HEK293 (cell line): ENCODE measurements at regions not wholly inside any gene's neighbourhood (a gene's known extent, or its start where the extent isn't known, plus 50 kb on each side); places are given as distances from the start of the nearest gene placed in this dataset.

Experiments used
- CTCF ChIA-PET: fragments of 350-600 bp; formaldehyde crosslinking; extraction: SDS; loops from one replicate; lab custom pipeline; 2021; ENCODE audit warnings: antibody characterized with exemption; lab: Yijun Ruan, JAX
- POLR2A ChIA-PET: fragments of 300-600 bp; formaldehyde crosslinking; extraction: SDS; loops from one replicate; lab custom pipeline; 2020; ENCODE audit warnings: antibody characterized with exemption, inconsistent platforms; lab: Yijun Ruan, JAX
- H3K27ac ChIP-seq: fragments of 200-500 bp; sonication (Bioruptor generic); 2 replicates; pipeline ENCODE4 v1.5.1; 2014; ENCODE audit warnings: low read depth, low read length, control low read depth, inconsistent platforms; ENCODE audit errors: extremely low read depth
- H3K36me3 ChIP-seq, 2 experiments: fragments of 200-500 bp in 1 of 2; sonication (Bioruptor generic) in 1 of 2; 1 replicate in 1 of 2; 2 replicates in 1 of 2; pipeline ENCODE4 v1.5.1; 2014 to 2017; ENCODE audit warnings: inconsistent platforms in 2 of 2, low read length in 2 of 2; ENCODE audit not compliant: control insufficient read depth in 2 of 2, insufficient read depth in 1 of 2
- H3K4me1 ChIP-seq: fragments of 200-500 bp; sonication (Bioruptor generic); 2 replicates; pipeline ENCODE4 v1.5.1; 2014; ENCODE audit warnings: mild to moderate bottlenecking, low read length, inconsistent platforms; ENCODE audit not compliant: control insufficient read depth, insufficient read depth
- H3K4me3 ChIP-seq: 2 replicates; pipeline ENCODE4 v1.5.1; 2011; ENCODE audit warnings: low read depth, mild to moderate bottlenecking, control low read depth, low read length, moderate library complexity
- H3K9me3 ChIP-seq: fragments of 200-500 bp; sonication (Bioruptor generic); 2 replicates; pipeline ENCODE4 v1.5.1; 2014; ENCODE audit warnings: low read depth, low read length, inconsistent platforms; ENCODE audit not compliant: control insufficient read depth, insufficient read depth
- FEZF1 ChIP-seq: fragments of 450-650 bp; formaldehyde crosslinking; IDR thresholded peaks from 2 replicates; pipeline ENCODE4 v1.5.1; 2016; ENCODE audit warnings: missing biosample characterization, missing genetic modification characterization
- GLI2 ChIP-seq: fragments of 450-650 bp; formaldehyde crosslinking; IDR thresholded peaks from 2 replicates; pipeline ENCODE4; 2017; ENCODE audit warnings: missing biosample characterization, missing genetic modification characterization, low read depth, borderline replicate concordance
- GLIS1 ChIP-seq: fragments of 450-650 bp; formaldehyde crosslinking; IDR thresholded peaks from 2 replicates; pipeline ENCODE4 v1.5.1; 2016; ENCODE audit warnings: missing biosample characterization, missing genetic modification characterization
- IKZF3 ChIP-seq: fragments of 450-650 bp; IDR thresholded peaks from 2 replicates; pipeline ENCODE4 v1.5.0; 2018; ENCODE audit warnings: missing biosample characterization, mild to moderate bottlenecking, missing genetic modification characterization, moderate library complexity
- PRDM1 ChIP-seq: fragments of 450-650 bp; formaldehyde crosslinking; IDR thresholded peaks from 2 replicates; pipeline ENCODE4; 2016; ENCODE audit warnings: missing biosample characterization, missing genetic modification characterization
- SP3 ChIP-seq: fragments of 450-650 bp; formaldehyde crosslinking; IDR thresholded peaks from 2 replicates; pipeline ENCODE4 v1.5.1; 2016; ENCODE audit warnings: missing biosample characterization, missing genetic modification characterization
- TSHZ1 ChIP-seq: fragments of 450-650 bp; formaldehyde crosslinking; IDR thresholded peaks from 2 replicates; pipeline ENCODE4 v1.5.1; 2016; ENCODE audit warnings: missing biosample characterization, missing genetic modification characterization, borderline replicate concordance
- ZBTB44 ChIP-seq: fragments of 450-650 bp; IDR thresholded peaks from 2 replicates; pipeline ENCODE4 v1.5.1; 2018; ENCODE audit warnings: missing biosample characterization, mild to moderate bottlenecking, missing genetic modification characterization
- ZNF132 ChIP-seq: fragments of 450-650 bp; formaldehyde crosslinking; IDR thresholded peaks from 2 replicates; pipeline ENCODE4 v1.5.1; 2017; ENCODE audit warnings: missing biosample characterization, missing genetic modification characterization, borderline replicate concordance
- ZNF133 ChIP-seq: fragments of 450-650 bp; formaldehyde crosslinking; IDR thresholded peaks from 2 replicates; pipeline ENCODE4 v1.5.1; 2016; ENCODE audit warnings: missing biosample characterization, missing genetic modification characterization
- ZNF146 ChIP-seq: fragments of 450-650 bp; formaldehyde crosslinking; IDR thresholded peaks from 2 replicates; pipeline ENCODE4 v1.5.1; 2016; ENCODE audit warnings: missing biosample characterization, missing genetic modification characterization
- ZNF16 ChIP-seq: fragments of 450-650 bp; formaldehyde crosslinking; IDR thresholded peaks from 2 replicates; pipeline ENCODE4 v1.5.1; 2016; ENCODE audit warnings: low read depth, missing biosample characterization, missing genetic modification characterization
- ZNF214 ChIP-seq: fragments of 450-650 bp; formaldehyde crosslinking; IDR thresholded peaks from 2 replicates; pipeline ENCODE4 v1.5.1; 2017; ENCODE audit warnings: missing biosample characterization, mild to moderate bottlenecking, missing genetic modification characterization, borderline replicate concordance
- ZNF274 ChIP-seq, 2 experiments: fragments of 200-500 bp in 1 of 2; fragments of 450-650 bp in 1 of 2; sonication (Bioruptor generic) in 1 of 2; formaldehyde crosslinking in 1 of 2; IDR thresholded peaks; 2 replicates each; pipeline versions ENCODE4 v1.5.1 to v1.6.1; 2014 to 2016; ENCODE audit warnings: borderline replicate concordance in 1 of 2, inconsistent platforms in 1 of 2, low read length in 1 of 2, missing biosample characterization in 1 of 2, missing genetic modification characterization in 1 of 2
- ZNF280D ChIP-seq: fragments of 450-650 bp; formaldehyde crosslinking; IDR thresholded peaks from 2 replicates; pipeline ENCODE4 v1.5.1; 2016; ENCODE audit warnings: missing biosample characterization, missing genetic modification characterization
- ZNF423 ChIP-seq: fragments of 450-650 bp; formaldehyde crosslinking; IDR thresholded peaks from 2 replicates; pipeline ENCODE4 v1.5.1; 2016; ENCODE audit warnings: missing biosample characterization, missing genetic modification characterization
- ZNF449 ChIP-seq: fragments of 450-650 bp; formaldehyde crosslinking; IDR thresholded peaks from 2 replicates; pipeline ENCODE4 v1.5.1; 2017; ENCODE audit warnings: missing biosample characterization, mild to moderate bottlenecking, missing genetic modification characterization, moderate library complexity
- ZNF510 ChIP-seq: fragments of 450-650 bp; formaldehyde crosslinking; IDR thresholded peaks from 2 replicates; pipeline ENCODE4 v1.5.1; 2018; ENCODE audit warnings: mild to moderate bottlenecking, missing genetic modification characterization, missing biosample characterization; ENCODE audit not compliant: insufficient replicate concordance
- ZNF530 ChIP-seq: fragments of 450-650 bp; formaldehyde crosslinking; IDR thresholded peaks from 2 replicates; pipeline ENCODE4 v1.5.1; 2016; ENCODE audit warnings: low read depth, missing biosample characterization, missing genetic modification characterization
- ZNF560 ChIP-seq: fragments of 450-650 bp; formaldehyde crosslinking; IDR thresholded peaks from 2 replicates; pipeline ENCODE4 v1.5.1; 2017; ENCODE audit warnings: missing biosample characterization, missing genetic modification characterization, borderline replicate concordance
- ZNF645 ChIP-seq: fragments of 450-650 bp; formaldehyde crosslinking; IDR thresholded peaks from 2 replicates; pipeline ENCODE4; 2016; ENCODE audit warnings: missing biosample characterization, missing genetic modification characterization
- ZNF664 ChIP-seq: fragments of 450-650 bp; formaldehyde crosslinking; IDR thresholded peaks from 2 replicates; pipeline ENCODE4 v1.5.1; 2016; ENCODE audit warnings: missing biosample characterization, missing genetic modification characterization
- ZNF677 ChIP-seq: fragments of 450-650 bp; IDR thresholded peaks from 2 replicates; pipeline ENCODE4 v1.5.0; 2018; ENCODE audit warnings: missing biosample characterization, mild to moderate bottlenecking, missing genetic modification characterization, moderate library complexity
- ZNF843 ChIP-seq: fragments of 450-650 bp; formaldehyde crosslinking; IDR thresholded peaks from 2 replicates; pipeline ENCODE4 v1.5.1; 2016; ENCODE audit warnings: missing biosample characterization, missing genetic modification characterization

GRCh38 chr12:127294651-127295210 lies 972.2 kb upstream of the TMEM132C start (continued):
- TF ChIP-seq ZNF449 (tag by site-specific recombination) (no peak), ZNF510 (no peak), GLIS1 (tag by site-specific recombination) (no peak), ZNF214 (no peak), SP3 (tag by site-specific recombination) (no peak), ZBTB44 (no peak), ZNF16 (tag by site-specific recombination) (no peak)

GRCh38 chr12:127295630-127296029 lies 971.3 kb upstream of the TMEM132C start:
- H3K9me3 ChIP-seq = no peaks in the 10 kb centered on the region
- POLR2A ChIA-PET = no interaction called here
- CTCF ChIA-PET = no interaction called here
- no peak for TF ChIP-seq ZNF677
- TF ChIP-seq ZNF146 (tag by site-specific recombination) = no peak
- no peak for TF ChIP-seq FEZF1
- no peak for TF ChIP-seq ZNF843 (tag by site-specific recombination)
- TF ChIP-seq ZNF560 (tag by site-specific recombination) = no peak
- no peak for TF ChIP-seq ZNF132 (tag by site-specific recombination)
- no peak for TF ChIP-seq ZNF423 (tag by site-specific recombination)
- no peak for TF ChIP-seq ZNF274 (IDR thresholded peaks at IDR 0.05; ENCODE audit: low read length)
- no peak for TF ChIP-seq ZNF274 (tag by site-specific recombination; IDR thresholded peaks at IDR 0.05; ENCODE audit: borderline replicate concordance)
- no peak for TF ChIP-seq ZNF645 (tag by site-specific recombination)
- TF ChIP-seq ZNF280D = no peak
- no peak for TF ChIP-seq ZNF133 (tag by site-specific recombination)
- TF ChIP-seq GLI2 = no peak
- no peak for TF ChIP-seq PRDM1 (tag by site-specific recombination)
- TF ChIP-seq ZNF530 (tag by site-specific recombination) = no peak
- TF ChIP-seq TSHZ1 (tag by site-specific recombination) = no peak
- TF ChIP-seq IKZF3 (tag by site-specific recombination) = no peak
- TF ChIP-seq ZNF664 (tag by site-specific recombination) = no peak
- TF ChIP-seq, all 188 proteins: peak for 0
- H3K36me3 ChIP-seq = no peaks in the 10 kb centered on the region
- H3K4me3 ChIP-seq = no peak overlapping the region
- H3K4me1 ChIP-seq = no peaks in the 10 kb centered on the region
- no peak overlapping the region for H3K27ac ChIP-seq
